ENCODE measurements at regions not wholly inside any gene's neighbourhood (a gene's known extent, or its start where the extent isn't known, plus 50 kb on each side); places are given as distances from the start of the nearest gene placed in this dataset.

- Histone ChIP-seq H3K9me3 (no peaks in the 10 kb centered on the region), H3K4me3 (no peak overlapping the region), H3K36me3 (no peaks in the 10 kb centered on the region), H3K27ac (no peak overlapping the region), H3K4me1 (no peaks in the 10 kb centered on the region), H3K27me3 (peaks cover 0 to 4% (median 0%) of the 10 kb centered on the region in 9 donors)
- 74 to 78% (median 76%) methylated on average over 3 of the region's 3 CpGs for WGBS, 4 donors
- intact Hi-C loops (cut with DNase I): no loop called here
- TF ChIP-seq POLR2A (IDR thresholded peaks at IDR 0.05) (no peak), CTCF (IDR thresholded peaks at IDR 0.05) (no peak)
- ATAC-seq: no peak
- DNase-seq: no peak
Observed at GRCh38 chr3:148240351-148240750, 457.4 kb upstream of the AGTR1 start.

- WGBS, 4 donors: 25 to 51% (median 41%) methylated on average over 1 of the region's 1 CpG
- Histone ChIP-seq H3K27me3 (no peaks in the 10 kb centered on the region), H3K36me3 (no peaks in the 10 kb centered on the region), H3K4me3 (no peak overlapping the region), H3K4me1 (no peaks in the 10 kb centered on the region), H3K9me3 (no peaks in the 10 kb centered on the region), H3K27ac (no peak overlapping the region)
- intact Hi-C loops (cut with DNase I): no loop called here
- ATAC-seq: no peak
- DNase-seq: no peak
- no peak for TF ChIP-seq CTCF (IDR thresholded peaks at IDR 0.05)
- no peak for TF ChIP-seq POLR2A (IDR thresholded peaks at IDR 0.05)
Observed at GRCh38 chr3:148243609-148244008, 454.1 kb upstream of the AGTR1 start.

- intact Hi-C loops (cut with DNase I): no loop called here
- H3K4me1 ChIP-seq: no peaks in the 10 kb centered on the region
- DNase-seq (no peak), ATAC-seq (no peak)
- no peak overlapping the region for H3K4me3 ChIP-seq
- no peaks in the 10 kb centered on the region for H3K9me3 ChIP-seq
- WGBS, 4 donors: 47 to 61% (median 53%) methylated on average over 3 of the region's 3 CpGs
- no peaks in the 10 kb centered on the region for H3K36me3 ChIP-seq
- no peaks in the 10 kb centered on the region for H3K27me3 ChIP-seq
- no peak overlapping the region for H3K27ac ChIP-seq
- TF ChIP-seq POLR2A (IDR thresholded peaks at IDR 0.05): no peak
Observed at GRCh38 chr3:148246291-148246923, 451.3 kb upstream of the AGTR1 start.

GRCh38 chr3:148253713-148254112 is 444.0 kb upstream of the AGTR1 start:
- Histone ChIP-seq H3K27me3 (no peaks in the 10 kb centered on the region), H3K4me3 (no peak overlapping the region), H3K4me1 (no peaks in the 10 kb centered on the region), H3K36me3 (no peaks in the 10 kb centered on the region), H3K9me3 (peaks cover 0 to 7% (median 0%) of the 10 kb centered on the region in 12 donors), H3K27ac (no peak overlapping the region)
- intact Hi-C loops (cut with DNase I): no loop called here
- 79 to 94% (median 87%) methylated on average over 2 of the region's 2 CpGs for WGBS, 4 donors
- TF ChIP-seq CTCF (IDR thresholded peaks at IDR 0.05) (no peak), POLR2A (IDR thresholded peaks at IDR 0.05) (no peak)
- DNase-seq (no peak), ATAC-seq (no peak)

GRCh38 chr3:148254402-148254801 is 443.3 kb upstream of the AGTR1 start:
- no peaks in the 10 kb centered on the region for H3K4me1 ChIP-seq
- DNase-seq (no peak), ATAC-seq (no peak)
- WGBS, 4 donors: 72 to 84% (median 78%) methylated on average over 2 of the region's 2 CpGs
- H3K9me3 ChIP-seq: peaks cover 0 to 7% (median 0%) of the 10 kb centered on the region in 12 donors
- intact Hi-C loops (cut with DNase I): no loop called here
- H3K36me3 ChIP-seq: no peaks in the 10 kb centered on the region
- H3K27me3 ChIP-seq: no peaks in the 10 kb centered on the region
- no peak overlapping the region for H3K27ac ChIP-seq
- H3K4me3 ChIP-seq: no peak overlapping the region
- TF ChIP-seq CTCF (IDR thresholded peaks at IDR 0.05) (no peak), POLR2A (IDR thresholded peaks at IDR 0.05) (no peak)
